WTC11 (cell line): ENCODE measurements at regions not wholly inside any gene's neighbourhood (a gene's known extent, or its start where the extent isn't known, plus 50 kb on each side); places are given as distances from the start of the nearest gene placed in this dataset.

Experiments used
- ATAC-seq: fragments of 200-7000 bp; cut with Tn5 transposase; 2 replicates; pipeline ENCODE4 v1.10.0; 2021; ENCODE audit warnings: mild to moderate bottlenecking, moderate library complexity
- CTCF ChIA-PET: fragments of 300-600 bp; sonication (Branson Sonifier 250); formaldehyde crosslinking; loops from one replicate; lab custom pipeline; 2021; ENCODE audit warnings: antibody characterized with exemption; lab: Charles Lee
- POLR2A ChIA-PET: fragments of 350-600 bp; sonication (Branson Sonifier 250); formaldehyde crosslinking; loops from one replicate; lab custom pipeline; 2021; ENCODE audit warnings: antibody characterized with exemption; lab: Charles Lee
- DNase-seq: peaks from one replicate; pipeline ENCODE4 v3.0.0; 2021; ENCODE audit warnings: low spot score
- H3K27ac Mint-ChIP-seq: 2 replicates; pipeline ENCODE4 v1.8.0; 2021; ENCODE audit warnings: mixed read lengths
- H3K27me3 Mint-ChIP-seq: 2 replicates; pipeline ENCODE4 v1.8.0; 2021; ENCODE audit warnings: low read depth, mild to moderate bottlenecking, moderate library complexity, mixed read lengths
- H3K36me3 Mint-ChIP-seq: 2 replicates; pipeline ENCODE4 v1.8.0; 2021; ENCODE audit warnings: mixed read lengths
- H3K4me1 Mint-ChIP-seq: 2 replicates; pipeline ENCODE4 v1.8.0; 2022; ENCODE audit warnings: mixed read lengths
- H3K4me3 Mint-ChIP-seq: 2 replicates; pipeline ENCODE4 v1.8.0; 2021; ENCODE audit warnings: mild to moderate bottlenecking, moderate library complexity, mixed read lengths
- H3K9me3 Mint-ChIP-seq: 2 replicates; pipeline ENCODE4 v1.8.0; 2021; ENCODE audit warnings: mixed read lengths
- AR ChIP-seq: fragments of 250-450 bp; sonication (Bioruptor Pico); IDR thresholded peaks from 2 replicates; pipeline ENCODE4 v1.9.0; 2021; ENCODE audit warnings: mild to moderate bottlenecking
- CREM ChIP-seq: sonication (generic); formaldehyde crosslinking; IDR thresholded peaks from 2 replicates; pipeline ENCODE4 v1.8.1; 2022; ENCODE audit warnings: mild to moderate bottlenecking, missing genetic modification reagents, moderate library complexity
- CTCF ChIP-seq: fragments of 200-600 bp; IDR thresholded peaks from 2 replicates; pipeline ENCODE4 v1.8.0; 2022; ENCODE audit warnings: antibody characterized with exemption
- E2F5 ChIP-seq: sonication (generic); formaldehyde crosslinking; IDR thresholded peaks from 2 replicates; pipeline ENCODE4 v1.8.1; 2022; ENCODE audit warnings: mild to moderate bottlenecking, moderate library complexity, missing genetic modification reagents
- ELF4 ChIP-seq: sonication (generic); formaldehyde crosslinking; IDR thresholded peaks from 2 replicates; pipeline ENCODE4 v1.8.1; 2022; ENCODE audit warnings: low read depth, mild to moderate bottlenecking, moderate library complexity, missing genetic modification reagents
- ETV6 ChIP-seq: sonication (generic); formaldehyde crosslinking; IDR thresholded peaks from 2 replicates; pipeline ENCODE4 v1.8.1; 2022; ENCODE audit warnings: mild to moderate bottlenecking, missing genetic modification reagents
- FOXP1 ChIP-seq: sonication (generic); formaldehyde crosslinking; IDR thresholded peaks from 2 replicates; pipeline ENCODE4 v1.8.0; 2022; ENCODE audit warnings: missing genetic modification reagents, mild to moderate bottlenecking, moderate library complexity, borderline replicate concordance
- IRF1 ChIP-seq: sonication (generic); formaldehyde crosslinking; IDR thresholded peaks from 2 replicates; pipeline ENCODE4 v1.8.0; 2023; ENCODE audit warnings: missing genetic modification reagents
- JAZF1 ChIP-seq: fragments of 250-450 bp; sonication (Bioruptor Pico); IDR thresholded peaks from 2 replicates; pipeline ENCODE4 v1.9.0; 2021; ENCODE audit warnings: moderate library complexity, mild to moderate bottlenecking, inconsistent platforms
- MAX ChIP-seq: sonication (generic); formaldehyde crosslinking; IDR thresholded peaks from 2 replicates; pipeline ENCODE4 v1.8.0; 2022; ENCODE audit warnings: mild to moderate bottlenecking, missing genetic modification reagents
- MYBL2 ChIP-seq: sonication (generic); formaldehyde crosslinking; IDR thresholded peaks from 2 replicates; pipeline ENCODE4 v1.8.1; 2023; ENCODE audit warnings: mild to moderate bottlenecking, moderate library complexity, missing genetic modification reagents
- NR3C1 ChIP-seq: sonication (generic); formaldehyde crosslinking; conservative IDR thresholded peaks from 2 replicates; pipeline ENCODE4 v1.8.1; 2023; ENCODE audit warnings: low read depth, mild to moderate bottlenecking, missing genetic modification reagents
- PRDM15 ChIP-seq: sonication (generic); formaldehyde crosslinking; IDR thresholded peaks from 2 replicates; pipeline ENCODE4 v1.8.0; 2022; ENCODE audit warnings: missing genetic modification reagents
- PRRX2 ChIP-seq: fragments of 250-450 bp; sonication (Bioruptor Pico); IDR thresholded peaks from 2 replicates; pipeline ENCODE4 v1.8.0; 2021; ENCODE audit warnings: mild to moderate bottlenecking
- TEAD4 ChIP-seq: sonication (generic); formaldehyde crosslinking; IDR thresholded peaks from 2 replicates; pipeline ENCODE4 v1.8.0; 2022; ENCODE audit warnings: mild to moderate bottlenecking, missing genetic modification reagents
- USF1 ChIP-seq: sonication (generic); formaldehyde crosslinking; IDR thresholded peaks from 2 replicates; pipeline ENCODE4 v1.8.0; 2022; ENCODE audit warnings: mild to moderate bottlenecking, missing genetic modification reagents
- USF2 ChIP-seq: sonication (generic); formaldehyde crosslinking; IDR thresholded peaks from 2 replicates; pipeline ENCODE4 v1.8.1; 2023; ENCODE audit warnings: mild to moderate bottlenecking, missing genetic modification reagents, moderate library complexity
- ZNF138 ChIP-seq: sonication (generic); formaldehyde crosslinking; conservative IDR thresholded peaks from 2 replicates; pipeline ENCODE4 v1.8.1; 2022; ENCODE audit warnings: mild to moderate bottlenecking, moderate library complexity, missing genetic modification reagents
- ZNF416 ChIP-seq: fragments of 250-450 bp; sonication (Bioruptor Pico); IDR thresholded peaks from 2 replicates; pipeline ENCODE4 v1.9.0; 2021; ENCODE audit warnings: mild to moderate bottlenecking, inconsistent platforms
- ZNF423 ChIP-seq: fragments of 250-450 bp; sonication (Bioruptor Pico); IDR thresholded peaks from 2 replicates; pipeline ENCODE4 v2.1.2; 2022; ENCODE audit warnings: mild to moderate bottlenecking, moderate library complexity
- ZNF425 ChIP-seq: fragments of 250-450 bp; sonication (Bioruptor Pico); conservative IDR thresholded peaks from 2 replicates; pipeline ENCODE4 v1.9.0; 2021; ENCODE audit warnings: mild to moderate bottlenecking
- ZNF671 ChIP-seq: fragments of 250-450 bp; sonication (Bioruptor Pico); IDR thresholded peaks from 2 replicates; pipeline ENCODE4 v1.8.0; 2021; ENCODE audit warnings: mild to moderate bottlenecking

GRCh38 chr2:167342769-167343168, 454.5 kb downstream of the XIRP2 start:
- H3K27me3 Mint-ChIP-seq = no peaks in the 10 kb centered on the region
- ChIA-PET CTCF (interaction anchor here (0.6 to 2.5 kb wide), 6 partner anchors 9 to 278 kb away, joined by 3 to 12 read pairs (median 5); no protein-coding TSS in a partner anchor), POLR2A (no interaction called here)
- DNase-seq (no peak), ATAC-seq (peak; percentile 78)
- H3K4me3 Mint-ChIP-seq = no peak overlapping the region
- 0 out of 2 replicates have a peak, but pooled peaks cover 5% of the 10 kb centered on the region for H3K9me3 Mint-ChIP-seq
- H3K36me3 Mint-ChIP-seq = no peaks in the 10 kb centered on the region
- no peak for TF ChIP-seq MAX (CRISPR knock-in tag)
- no peak for TF ChIP-seq ETV6 (CRISPR knock-in tag)
- no peak for TF ChIP-seq ELF4 (CRISPR knock-in tag)
- no peak for TF ChIP-seq ZNF138 (CRISPR knock-in tag)
- no peak for TF ChIP-seq NR3C1 (CRISPR knock-in tag)
- no peak for TF ChIP-seq TEAD4 (CRISPR knock-in tag)
- TF ChIP-seq PRRX2 (CRISPR knock-in tag) = no peak
- H3K4me1 Mint-ChIP-seq = peaks cover 76% of the 10 kb centered on the region
- H3K27ac Mint-ChIP-seq = peak overlapping the region; percentile 76

GRCh38 chr2:167340322-167340721, 452.0 kb downstream of the XIRP2 start:
- CTCF ChIA-PET = no interaction called here

More at GRCh38 chr2:167340322-167340721, 452.0 kb downstream of the XIRP2 start:
- Mint-ChIP-seq H3K27me3 (no peaks in the 10 kb centered on the region), H3K27ac (0 out of 2 replicates have a peak overlapping the region, but pooled peaks have one; percentile 31), H3K4me3 (no peak overlapping the region), H3K9me3 (0 out of 2 replicates have a peak, but pooled peaks cover 5% of the 10 kb centered on the region), H3K36me3 (no peaks in the 10 kb centered on the region), H3K4me1 (peaks cover 86% of the 10 kb centered on the region)
- POLR2A ChIA-PET = no interaction called here
- no peak for DNase-seq
- TF ChIP-seq USF1 (CRISPR knock-in tag) (no peak), FOXP1 (CRISPR knock-in tag) (no peak), ZNF423 (CRISPR knock-in tag) (no peak), AR (CRISPR knock-in tag) (no peak), ZNF671 (CRISPR knock-in tag) (no peak), E2F5 (CRISPR knock-in tag) (no peak), ELF4 (CRISPR knock-in tag) (no peak), CTCF (no peak), JAZF1 (CRISPR knock-in tag) (no peak), PRDM15 (CRISPR knock-in tag) (no peak), USF2 (CRISPR knock-in tag) (no peak), CREM (CRISPR knock-in tag) (no peak), ZNF416 (CRISPR knock-in tag) (no peak), IRF1 (CRISPR knock-in tag) (no peak), ZNF425 (CRISPR knock-in tag) (no peak), MYBL2 (CRISPR knock-in tag) (no peak)
- ATAC-seq = no peak
